ENCODE measurements at regions not wholly inside any gene's neighbourhood (a gene's known extent, or its start where the extent isn't known, plus 50 kb on each side); places are given as distances from the start of the nearest gene placed in this dataset.

DNA sequence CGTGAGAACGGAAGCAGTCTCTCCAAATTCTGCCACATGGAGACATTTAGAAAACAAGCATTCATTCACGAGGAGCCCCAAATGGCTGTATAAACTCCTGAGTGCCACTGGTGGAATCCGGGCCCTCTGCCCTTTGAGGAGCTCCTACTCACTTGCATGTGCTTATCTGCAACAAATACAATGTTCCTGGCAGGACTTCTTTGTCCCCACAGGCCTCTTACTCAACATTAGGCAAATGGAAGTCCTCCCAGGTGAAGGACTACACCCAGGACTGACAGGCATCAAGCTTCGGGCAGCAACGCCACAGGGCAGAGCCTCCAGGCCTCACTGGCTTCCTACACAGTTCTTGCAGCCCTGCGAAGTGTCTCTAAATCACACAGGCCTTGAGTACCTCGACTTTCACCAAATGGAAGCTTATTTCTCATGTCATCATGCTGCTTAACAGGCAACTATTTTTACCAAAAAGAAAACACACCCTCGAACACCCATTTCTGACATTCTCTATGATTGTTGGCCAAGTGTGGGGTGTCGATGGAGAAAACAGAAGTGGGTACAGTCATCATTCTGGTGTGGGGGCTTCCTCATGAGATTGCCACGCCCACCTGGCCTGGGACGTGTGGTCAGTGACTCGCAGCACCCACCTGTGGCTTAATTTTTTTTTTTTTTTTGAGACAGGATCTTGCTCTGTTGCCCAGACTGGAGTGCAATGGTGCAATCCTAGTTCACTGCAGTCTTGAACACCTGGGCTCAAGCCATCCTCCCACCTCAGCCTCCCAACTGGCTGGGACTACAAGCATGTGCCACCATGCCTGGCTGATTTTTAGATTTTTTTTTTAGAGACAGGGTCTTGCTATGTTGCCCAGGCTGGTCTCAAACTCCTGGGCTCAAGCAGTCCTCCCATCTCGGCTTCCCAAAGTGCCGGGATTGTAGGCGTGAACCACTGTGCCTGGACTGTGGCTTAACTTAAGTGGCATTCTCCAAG, 186.8 kb upstream of the GLI2 start:
- 92 to 94% (median 94%) methylated on average over 16 of the region's 16 CpGs for WGBS, 3 donors

DNA sequence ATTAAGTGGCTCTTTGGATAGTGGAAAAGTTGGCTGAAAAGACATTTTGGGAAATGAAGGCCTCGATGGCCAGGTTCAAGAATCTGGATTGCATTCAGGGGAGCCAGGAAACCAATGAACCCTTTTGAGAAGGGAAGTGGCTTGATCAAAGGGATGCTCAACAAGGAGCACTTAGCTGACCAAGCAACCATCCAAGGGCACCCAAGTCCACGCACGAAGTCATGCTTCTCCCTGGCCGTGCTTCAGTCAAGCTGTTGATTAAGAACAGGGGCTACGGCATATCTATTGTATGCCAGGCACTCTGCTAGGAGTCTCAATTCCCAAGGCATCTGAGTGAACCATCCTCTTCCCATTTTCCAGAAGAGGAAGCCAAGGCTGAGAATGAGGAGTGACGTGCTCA, 185.8 kb upstream of the GLI2 start:
- no peak for DNase-seq
- Histone ChIP-seq H3K9me3 (no peaks in the 10 kb centered on the region), H3K4me1 (ENCODE audit: insufficient read depth) (peaks cover 16% of the 10 kb centered on the region), H3K27ac (no peak overlapping the region), H3K36me3 (no peaks in the 10 kb centered on the region), H3K4me3 (no peak overlapping the region), H3K27me3 (no peaks in the 10 kb centered on the region)
- intact Hi-C loops (cut with DNase I) = loop anchor here in 2 of 4 donors (10.0 kb wide), 2 partner anchors 125 to 205 kb away; partner anchors contain the start of gene INHBB (in 1 of the 2)
- WGBS, 3 donors = 86 to 98% (median 90%) methylated on average over 6 of the region's 6 CpGs
- TF ChIP-seq EP300 (IDR thresholded peaks at IDR 0.05) (no peak), POLR2A (IDR thresholded peaks at IDR 0.05) (no peak), CTCF (IDR thresholded peaks at IDR 0.05) (no peak)

More for the DNA sequence above, 186.8 kb upstream of the GLI2 start:
- Histone ChIP-seq H3K4me3 (no peak overlapping the region), H3K36me3 (no peaks in the 10 kb centered on the region), H3K9me3 (no peaks in the 10 kb centered on the region), H3K4me1 (ENCODE audit: insufficient read depth) (peaks cover 16% of the 10 kb centered on the region), H3K27ac (no peak overlapping the region), H3K27me3 (no peaks in the 10 kb centered on the region)
- DNase-seq = no peak
- TF ChIP-seq POLR2A (IDR thresholded peaks at IDR 0.05) (no peak), CTCF (IDR thresholded peaks at IDR 0.05) (no peak), EP300 (IDR thresholded peaks at IDR 0.05) (no peak)
- intact Hi-C loops (cut with DNase I) = no loop called here

DNA sequence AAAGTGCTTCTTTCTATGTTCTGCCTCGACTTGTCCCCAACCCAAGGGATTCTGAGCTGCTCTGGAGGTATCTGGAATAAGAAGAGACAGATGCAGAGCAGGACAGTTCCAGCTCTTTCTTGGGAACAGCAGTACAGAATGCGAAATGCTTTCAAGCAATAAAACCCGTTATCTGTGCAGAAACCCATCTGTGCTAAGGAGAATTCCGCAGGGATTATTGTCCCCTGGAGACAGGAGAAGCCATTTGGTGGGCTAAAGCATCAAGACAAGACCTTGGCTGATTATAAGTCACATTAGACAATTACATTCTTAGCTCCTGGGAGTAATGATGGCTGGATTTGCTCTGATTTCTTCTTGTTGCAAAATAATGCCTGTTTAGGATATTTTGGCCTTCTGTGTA, 185.4 kb upstream of the GLI2 start:
- Histone ChIP-seq H3K36me3 (no peaks in the 10 kb centered on the region), H3K9me3 (no peaks in the 10 kb centered on the region), H3K4me1 (ENCODE audit: insufficient read depth) (peaks cover 16% of the 10 kb centered on the region), H3K4me3 (no peak overlapping the region), H3K27ac (no peak overlapping the region), H3K27me3 (no peaks in the 10 kb centered on the region)
- TF ChIP-seq POLR2A (IDR thresholded peaks at IDR 0.05) (no peak), EP300 (IDR thresholded peaks at IDR 0.05) (no peak), CTCF (IDR thresholded peaks at IDR 0.05) (no peak)
- DNase-seq = no peak
- 74 to 88% (median 86%) methylated on average over 4 of the region's 4 CpGs for WGBS, 3 donors
- intact Hi-C loops (cut with DNase I) = loop anchor here in 2 of 4 donors (10.0 kb wide), 2 partner anchors 125 to 205 kb away; partner anchors contain the start of gene INHBB (in 1 of the 2)

DNA sequence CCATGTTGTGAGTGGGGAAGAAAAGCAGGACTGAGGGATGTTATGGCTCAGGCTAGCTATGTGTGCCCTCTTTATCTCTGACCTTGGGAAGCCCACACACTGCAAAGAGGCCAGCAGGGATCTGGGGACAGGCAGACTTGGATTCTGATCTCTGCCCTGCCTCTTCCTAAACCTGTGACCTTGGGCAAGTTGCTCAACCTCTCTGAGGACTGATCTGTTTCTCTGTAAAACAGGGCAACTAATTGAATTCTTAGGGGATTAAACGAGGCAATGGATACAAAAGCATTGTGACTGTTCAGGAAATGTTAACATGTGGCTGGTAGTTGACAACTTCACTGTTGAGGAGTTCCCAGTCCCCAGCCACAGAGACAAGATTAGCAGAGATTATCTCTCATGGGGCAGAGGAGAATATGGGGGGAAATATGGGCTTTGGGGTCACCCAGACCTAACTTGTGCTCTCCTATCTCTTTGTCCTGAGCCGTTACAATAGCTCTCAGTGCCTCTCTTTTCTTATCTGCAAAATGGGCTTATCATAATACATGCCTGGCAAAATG, 184.7 kb upstream of the GLI2 start:
- TF ChIP-seq CTCF (IDR thresholded peaks at IDR 0.05) (no peak), EP300 (IDR thresholded peaks at IDR 0.05) (no peak), POLR2A (IDR thresholded peaks at IDR 0.05) (no peak)
- H3K4me3 ChIP-seq = no peak overlapping the region
- intact Hi-C loops (cut with DNase I) = loop anchor here in 2 of 4 donors (10.0 kb wide), 2 partner anchors 124 to 206 kb away; partner anchors contain the start of gene INHBB (in 1 of the 2)
- no peak overlapping the region for H3K27ac ChIP-seq
- no peak for DNase-seq
- no peaks in the 10 kb centered on the region for H3K9me3 ChIP-seq
- H3K36me3 ChIP-seq = no peaks in the 10 kb centered on the region
- no peaks in the 10 kb centered on the region for H3K27me3 ChIP-seq
- WGBS, 3 donors = 44 to 47% (median 44%) methylated on average over 2 of the region's 2 CpGs
- peaks cover 15% of the 10 kb centered on the region for H3K4me1 ChIP-seq (ENCODE audit: insufficient read depth)
